Neural cell (in vitro differentiated cells): ENCODE measurements at regions not wholly inside any gene's neighbourhood (a gene's known extent, or its start where the extent isn't known, plus 50 kb on each side); places are given as distances from the start of the nearest gene placed in this dataset.

Experiments
- H2AFZ ChIP-seq: fragments of 200-600, 300-800 bp; sonication (generic), shearing (Covaris generic); 2 replicates; pipeline ENCODE4 v1.6.0; 2014; ENCODE audit warnings: low read depth, mild to moderate bottlenecking, antibody characterized with exemption, low read length, moderate library complexity
- H3F3A ChIP-seq: fragments of 200-600 bp; shearing (Covaris generic); 2 replicates; pipeline ENCODE4 v1.6.1; 2016; ENCODE audit warnings: mild to moderate bottlenecking, moderate library complexity, mixed read lengths, antibody characterized with exemption, low read length; ENCODE audit not compliant: insufficient read depth, poor library complexity, severe bottlenecking
- H3K27ac ChIP-seq: fragments of 200-600, 300-800 bp; sonication (generic), shearing (Covaris generic); 2 replicates; pipeline ENCODE4 v1.5.1; 2014; ENCODE audit warnings: mild to moderate bottlenecking, low read length, moderate library complexity
- H3K27me3 ChIP-seq: fragments of 300-800, 200-600 bp; sonication (generic), shearing (Covaris generic); 2 replicates; pipeline ENCODE4 v1.6.0; 2014; ENCODE audit warnings: mild to moderate bottlenecking, low read depth, low read length, moderate library complexity; ENCODE audit not compliant: insufficient read depth
- H3K36me3 ChIP-seq: fragments of 300-800, 200-600 bp; sonication (generic), shearing (Covaris generic); 2 replicates; pipeline ENCODE4 v1.5.1; 2014; ENCODE audit warnings: mild to moderate bottlenecking, antibody characterized with exemption, low read length, moderate library complexity; ENCODE audit not compliant: insufficient read depth
- H3K4me2 ChIP-seq: fragments of 300-800, 200-600 bp; sonication (generic), shearing (Covaris generic); 2 replicates; pipeline ENCODE4 v1.6.0; 2014; ENCODE audit warnings: mild to moderate bottlenecking, low read length
- H3K4me3 ChIP-seq: fragments of 300-800, 200-600 bp; sonication (generic), shearing (Covaris generic); 2 replicates; pipeline ENCODE4 v1.5.1; 2014; ENCODE audit warnings: mild to moderate bottlenecking, low read length, moderate library complexity
- H3K79me2 ChIP-seq: fragments of 200-600 bp; shearing (Covaris generic); replicated peaks from 2 replicates; pipeline ENCODE4 v1.6.0; 2014; ENCODE audit warnings: mild to moderate bottlenecking, low read length, moderate library complexity; ENCODE audit not compliant: insufficient read depth
- H3K9ac ChIP-seq: fragments of 300-800, 200-600 bp; sonication (generic), shearing (Covaris generic); 2 replicates; pipeline ENCODE4 v1.6.1; 2016; ENCODE audit warnings: mild to moderate bottlenecking, low read length, mixed read lengths
- H3K9me2 ChIP-seq: fragments of 200-600 bp; shearing (Covaris generic); 2 replicates; pipeline ENCODE4 v1.6.1; 2016; ENCODE audit warnings: mild to moderate bottlenecking, low read length, mixed read lengths; ENCODE audit not compliant: insufficient read depth
- H3K9me3 ChIP-seq: fragments of 200-600, 300-800 bp; sonication (generic), shearing (Covaris generic); 2 replicates; pipeline ENCODE4 v1.6.1; 2016; ENCODE audit warnings: mild to moderate bottlenecking, mixed run types, low read length, moderate library complexity, mixed read lengths
- H4K20me1 ChIP-seq: fragments of 200-600 bp; shearing (Covaris generic); 2 replicates; pipeline ENCODE4 v1.6.1; 2016; ENCODE audit warnings: mild to moderate bottlenecking, mixed run types; ENCODE audit not compliant: insufficient read depth
- CTCF ChIP-seq: fragments of 450-650 bp; IDR thresholded peaks from 2 replicates; pipeline ENCODE4 v1.5.1; 2014; ENCODE audit warnings: antibody characterized with exemption, mild to moderate bottlenecking, moderate library complexity; ENCODE audit not compliant: poor library complexity, severe bottlenecking
- EP300 ChIP-seq: fragments of 450-650 bp; conservative IDR thresholded peaks from 2 replicates; pipeline ENCODE4 v1.6.1; 2014; ENCODE audit warnings: antibody characterized with exemption, mild to moderate bottlenecking, moderate library complexity; ENCODE audit not compliant: poor library complexity, severe bottlenecking
- EZH2 ChIP-seq: fragments of 200-600, 300-800 bp; shearing (Covaris generic), sonication (generic); IDR thresholded peaks from 2 replicates; pipeline ENCODE4 v1.6.1; 2014; ENCODE audit warnings: antibody characterized with exemption, low read length, borderline replicate concordance, mild to moderate bottlenecking; ENCODE audit not compliant: insufficient read depth, poor library complexity, severe bottlenecking
- MXI1 ChIP-seq: fragments of 450-650 bp; conservative IDR thresholded peaks from 2 replicates; pipeline ENCODE4 v1.6.1; 2014; ENCODE audit warnings: antibody characterized with exemption, mild to moderate bottlenecking; ENCODE audit not compliant: poor library complexity, severe bottlenecking
- POLR2AphosphoS5 ChIP-seq: IDR thresholded peaks from 2 replicates; pipeline ENCODE4 v1.6.1; 2012
- RAD21 ChIP-seq: fragments of 450-650 bp; conservative IDR thresholded peaks from 2 replicates; pipeline ENCODE4 v1.6.1; 2014; ENCODE audit warnings: antibody characterized with exemption, mild to moderate bottlenecking, moderate library complexity
- REST ChIP-seq: IDR thresholded peaks from 2 replicates; pipeline ENCODE4 v1.6.1; 2012; ENCODE audit warnings: borderline replicate concordance
- SMC3 ChIP-seq: fragments of 450-650 bp; conservative IDR thresholded peaks from 2 replicates; pipeline ENCODE4 v1.6.1; 2014; ENCODE audit warnings: antibody characterized with exemption, mild to moderate bottlenecking, moderate library complexity; ENCODE audit not compliant: poor library complexity
- TAF1 ChIP-seq: IDR thresholded peaks from 2 replicates; pipeline ENCODE4 v1.6.1; 2012; ENCODE audit warnings: low read depth

- Histone ChIP-seq H2AFZ (no peak overlapping the region), H3K27me3 (no peaks in the 10 kb centered on the region), H3K9ac (no peak overlapping the region), H3K9me3 (no peaks in the 10 kb centered on the region), H3K27ac (no peak overlapping the region), H3K9me2 (no peaks in the 10 kb centered on the region), H4K20me1 (no peaks in the 10 kb centered on the region), H3K4me3 (no peak overlapping the region), H3K79me2 (no peaks in the 10 kb centered on the region), H3F3A (no peaks in the 10 kb centered on the region), H3K36me3 (no peaks in the 10 kb centered on the region), H3K4me2 (no peak overlapping the region)
- TF ChIP-seq POLR2AphosphoS5, result no peak
- TF ChIP-seq MXI1, result no peak
- no peak for TF ChIP-seq EZH2
- no peak for TF ChIP-seq RAD21
- no peak for TF ChIP-seq REST
- TF ChIP-seq TAF1, result no peak
- no peak for TF ChIP-seq CTCF
- TF ChIP-seq SMC3, result no peak
- no peak for TF ChIP-seq EP300
Observed at GRCh38 chr12:71243370-71243769, 85.6 kb upstream of the TSPAN8 start.

GRCh38 chr12:71242511-71242910, 84.7 kb upstream of the TSPAN8 start:
- TF ChIP-seq POLR2AphosphoS5 (no peak), CTCF (no peak), EZH2 (no peak), REST (no peak), MXI1 (no peak), TAF1 (no peak), SMC3 (no peak), EP300 (no peak), RAD21 (no peak)
- H3K27ac ChIP-seq, result no peak overlapping the region
- H3K36me3 ChIP-seq, result no peaks in the 10 kb centered on the region
- no peak overlapping the region for H3K4me3 ChIP-seq
- no peak overlapping the region for H3K4me2 ChIP-seq
- no peaks in the 10 kb centered on the region for H3K79me2 ChIP-seq
- H3K9me2 ChIP-seq, result no peaks in the 10 kb centered on the region
- no peak overlapping the region for H3K9ac ChIP-seq
- H2AFZ ChIP-seq, result no peak overlapping the region
- no peaks in the 10 kb centered on the region for H3K27me3 ChIP-seq
- no peaks in the 10 kb centered on the region for H3F3A ChIP-seq
- no peaks in the 10 kb centered on the region for H4K20me1 ChIP-seq
- H3K9me3 ChIP-seq, result no peaks in the 10 kb centered on the region
